Stimulated activated effector memory CD8-positive, alpha-beta T cell treated with anti-CD3 and anti-CD28 coated beads, Interleukin-12 subunit alpha, Interleukin-12 subunit beta, amount 100 ng/mL, for 72 hours (primary cell): ENCODE measurements at regions not wholly inside any gene's neighbourhood (a gene's known extent, or its start where the extent isn't known, plus 50 kb on each side); places are given as distances from the start of the nearest gene placed in this dataset.

Source experiments
- ATAC-seq: fragments of 150-1000 bp; cut with Tn5 transposase; 2 replicates; pipeline ENCODE4 v1.10.0; 2021
- DNase-seq, 2 donors: peaks; one replicate each; pipeline ENCODE4 v3.0.0; 2021 to 2022; ENCODE audit warnings: low spot score in 2 of 2
- H3K27ac Mint-ChIP-seq: one replicate; pipeline ENCODE4 v1.8.0; 2022; ENCODE audit warnings: mild to moderate bottlenecking, mixed read lengths
- H3K36me3 Mint-ChIP-seq: one replicate; pipeline ENCODE4 v1.8.0; 2022; ENCODE audit warnings: mild to moderate bottlenecking, mixed read lengths
- H3K4me1 Mint-ChIP-seq: one replicate; pipeline ENCODE4 v1.8.0; 2022; ENCODE audit warnings: mixed read lengths
- H3K4me3 Mint-ChIP-seq: one replicate; pipeline ENCODE4 v1.8.0; 2022; ENCODE audit warnings: mild to moderate bottlenecking, mixed read lengths
- H3K9me3 Mint-ChIP-seq: one replicate; pipeline ENCODE4 v1.8.0; 2022; ENCODE audit warnings: mixed read lengths

GRCh38 chr3:3745693-3746092, 53.5 kb upstream of the LRRN1 start:
- Mint-ChIP-seq H3K27ac (no peak overlapping the region), H3K4me3 (no peak overlapping the region), H3K36me3 (no peaks in the 10 kb centered on the region), H3K9me3 (no peaks in the 10 kb centered on the region), H3K4me1 (no peaks in the 10 kb centered on the region)
- DNase-seq (no peak), ATAC-seq (no peak)

GRCh38 chr3:3744826-3745225, 54.4 kb upstream of the LRRN1 start:
- H3K36me3 Mint-ChIP-seq: no peaks in the 10 kb centered on the region
- H3K4me1 Mint-ChIP-seq: no peaks in the 10 kb centered on the region
- no peak overlapping the region for H3K27ac Mint-ChIP-seq
- H3K4me3 Mint-ChIP-seq: no peak overlapping the region
- no peak for ATAC-seq
- no peaks in the 10 kb centered on the region for H3K9me3 Mint-ChIP-seq
- no peak for DNase-seq

- no peaks in the 10 kb centered on the region for H3K9me3 Mint-ChIP-seq
- no peaks in the 10 kb centered on the region for H3K36me3 Mint-ChIP-seq
- H3K4me1 Mint-ChIP-seq: no peaks in the 10 kb centered on the region
- H3K27ac Mint-ChIP-seq: no peak overlapping the region
- ATAC-seq: no peak
- no peak for DNase-seq
- no peak overlapping the region for H3K4me3 Mint-ChIP-seq
These were observed 55.5 kb upstream of the LRRN1 start for GRCh38 chr3:3743754-3744153.

- no peak overlapping the region for H3K4me3 Mint-ChIP-seq
These were observed 59.2 kb upstream of the LRRN1 start for GRCh38 chr3:3740061-3740460.

GRCh38 chr3:3739330-3740060, 59.7 kb upstream of the LRRN1 start:
- H3K4me3 Mint-ChIP-seq: no peak overlapping the region
- no peak overlapping the region for H3K27ac Mint-ChIP-seq
- H3K9me3 Mint-ChIP-seq: no peaks in the 10 kb centered on the region
- ATAC-seq (no peak), DNase-seq (no peak)
- H3K4me1 Mint-ChIP-seq: no peaks in the 10 kb centered on the region
- no peaks in the 10 kb centered on the region for H3K36me3 Mint-ChIP-seq

More at GRCh38 chr3:3740061-3740460, 59.2 kb upstream of the LRRN1 start:
- Mint-ChIP-seq H3K9me3 (no peaks in the 10 kb centered on the region), H3K4me1 (no peaks in the 10 kb centered on the region), H3K27ac (no peak overlapping the region), H3K36me3 (no peaks in the 10 kb centered on the region)
- DNase-seq (no peak), ATAC-seq (no peak)

- Mint-ChIP-seq H3K4me3 (no peak overlapping the region), H3K9me3 (no peaks in the 10 kb centered on the region), H3K27ac (no peak overlapping the region), H3K4me1 (no peaks in the 10 kb centered on the region), H3K36me3 (no peaks in the 10 kb centered on the region)
- no peak for DNase-seq
- ATAC-seq: no peak
These were observed 61.7 kb upstream of the LRRN1 start for GRCh38 chr3:3737531-3737930.

GRCh38 chr3:3735919-3736318, 63.3 kb upstream of the LRRN1 start:
- Mint-ChIP-seq H3K36me3 (no peaks in the 10 kb centered on the region), H3K4me3 (no peak overlapping the region), H3K27ac (no peak overlapping the region), H3K9me3 (no peaks in the 10 kb centered on the region), H3K4me1 (no peaks in the 10 kb centered on the region)
- DNase-seq (no peak), ATAC-seq (no peak)

- no peak overlapping the region for H3K27ac Mint-ChIP-seq
- H3K36me3 Mint-ChIP-seq: no peaks in the 10 kb centered on the region
- no peaks in the 10 kb centered on the region for H3K4me1 Mint-ChIP-seq
- ATAC-seq: no peak
- no peak for DNase-seq
- no peak overlapping the region for H3K4me3 Mint-ChIP-seq
- H3K9me3 Mint-ChIP-seq: no peaks in the 10 kb centered on the region
These were observed 64.3 kb upstream of the LRRN1 start for GRCh38 chr3:3734881-3735280.

- ATAC-seq (no peak), DNase-seq (no peak)
- Mint-ChIP-seq H3K9me3 (no peaks in the 10 kb centered on the region), H3K36me3 (no peaks in the 10 kb centered on the region), H3K4me1 (no peaks in the 10 kb centered on the region), H3K4me3 (no peak overlapping the region), H3K27ac (no peak overlapping the region)
These were observed 70.0 kb upstream of the LRRN1 start for GRCh38 chr3:3729261-3729660.

- H3K36me3 Mint-ChIP-seq: no peaks in the 10 kb centered on the region
- no peak for DNase-seq
- H3K4me3 Mint-ChIP-seq: no peak overlapping the region
- no peaks in the 10 kb centered on the region for H3K9me3 Mint-ChIP-seq
- no peak for ATAC-seq
- H3K27ac Mint-ChIP-seq: no peak overlapping the region
- no peaks in the 10 kb centered on the region for H3K4me1 Mint-ChIP-seq
These were observed 72.7 kb upstream of the LRRN1 start for GRCh38 chr3:3726549-3726948.

GRCh38 chr3:3714572-3714971, 84.7 kb upstream of the LRRN1 start:
- ATAC-seq (no peak), DNase-seq (no peak)
- Mint-ChIP-seq H3K36me3 (no peaks in the 10 kb centered on the region), H3K4me3 (no peak overlapping the region), H3K9me3 (peaks cover 3% of the 10 kb centered on the region), H3K27ac (no peak overlapping the region), H3K4me1 (no peaks in the 10 kb centered on the region)

- no peaks in the 10 kb centered on the region for H3K36me3 Mint-ChIP-seq
- no peak overlapping the region for H3K4me3 Mint-ChIP-seq
- no peak for DNase-seq
These were observed 86.3 kb upstream of the LRRN1 start for GRCh38 chr3:3712971-3713370.

GRCh38 chr3:3708769-3709115, 90.5 kb upstream of the LRRN1 start:
- no peaks in the 10 kb centered on the region for H3K4me1 Mint-ChIP-seq
- H3K9me3 Mint-ChIP-seq: no peaks in the 10 kb centered on the region
- no peaks in the 10 kb centered on the region for H3K36me3 Mint-ChIP-seq
- H3K27ac Mint-ChIP-seq: no peak overlapping the region
- no peak for ATAC-seq
- DNase-seq: no peak
- H3K4me3 Mint-ChIP-seq: no peak overlapping the region

More at GRCh38 chr3:3712971-3713370, 86.3 kb upstream of the LRRN1 start:
- no peaks in the 10 kb centered on the region for H3K4me1 Mint-ChIP-seq
- no peaks in the 10 kb centered on the region for H3K9me3 Mint-ChIP-seq
- H3K27ac Mint-ChIP-seq: no peak overlapping the region
- no peak for ATAC-seq

- no peaks in the 10 kb centered on the region for H3K36me3 Mint-ChIP-seq
- H3K4me3 Mint-ChIP-seq: no peak overlapping the region
- no peak for ATAC-seq
- no peak for DNase-seq
- no peaks in the 10 kb centered on the region for H3K9me3 Mint-ChIP-seq
- H3K27ac Mint-ChIP-seq: no peak overlapping the region
- no peaks in the 10 kb centered on the region for H3K4me1 Mint-ChIP-seq
These were observed 91.1 kb upstream of the LRRN1 start for GRCh38 chr3:3707858-3708768.

GRCh38 chr3:3705090-3705775, 94.0 kb upstream of the LRRN1 start:
- Mint-ChIP-seq H3K4me3 (no peak overlapping the region), H3K9me3 (no peaks in the 10 kb centered on the region), H3K36me3 (no peaks in the 10 kb centered on the region), H3K4me1 (no peaks in the 10 kb centered on the region), H3K27ac (no peak overlapping the region)
- DNase-seq (no peak), ATAC-seq (no peak)
